ENCODE measurements at regions not wholly inside any gene's neighbourhood (a gene's known extent, or its start where the extent isn't known, plus 50 kb on each side); places are given as distances from the start of the nearest gene placed in this dataset.
"Not testable (repeated sequence)": the region's sequence is repeated elsewhere in the genome, so short reads cannot be mapped to it uniquely, and the experiment has no call there.

- not testable (repeated sequence) for DNase-seq (ENCODE audit: low spot score)
Observed at GRCh38 chr6:71360556-71361335, 72.1 kb downstream of the OGFRL1 start.

GRCh38 chr6:71364889-71365542 lies 76.4 kb downstream of the OGFRL1 start:
- no peak for DNase-seq (ENCODE audit: low spot score)

GRCh38 chr6:71367756-71368155 lies 79.1 kb downstream of the OGFRL1 start:
- no peak for DNase-seq (ENCODE audit: low spot score)

GRCh38 chr6:71368284-71368683 lies 79.7 kb downstream of the OGFRL1 start:
- DNase-seq (ENCODE audit: low spot score): no peak

GRCh38 chr6:71371559-71371958 lies 82.9 kb downstream of the OGFRL1 start:
- no peak for DNase-seq (ENCODE audit: low spot score)

- no peak for DNase-seq (ENCODE audit: low spot score)
Observed at GRCh38 chr6:71373943-71374342, 85.3 kb downstream of the OGFRL1 start.

- DNase-seq (ENCODE audit: low spot score): no peak
Observed at GRCh38 chr6:71375676-71376075, 87.1 kb downstream of the OGFRL1 start.

GRCh38 chr6:71376830-71377229 lies 88.2 kb downstream of the OGFRL1 start:
- DNase-seq (ENCODE audit: low spot score): no peak

- DNase-seq (ENCODE audit: low spot score): no peak
Observed at GRCh38 chr6:71383476-71383875, 94.9 kb downstream of the OGFRL1 start.

- DNase-seq (ENCODE audit: low spot score): no peak
Observed at GRCh38 chr6:71383901-71384489, 95.4 kb downstream of the OGFRL1 start.

- no peak for DNase-seq (ENCODE audit: low spot score)
Observed at GRCh38 chr6:71385111-71385822, 96.7 kb downstream of the OGFRL1 start.

- no peak for DNase-seq (ENCODE audit: low spot score)
Observed at GRCh38 chr6:71386215-71386614, 97.6 kb downstream of the OGFRL1 start.

- DNase-seq (ENCODE audit: low spot score): no peak
Observed at GRCh38 chr6:71387179-71387578, 98.6 kb downstream of the OGFRL1 start.

GRCh38 chr6:71388068-71388744 lies 99.6 kb downstream of the OGFRL1 start:
- no peak for DNase-seq (ENCODE audit: low spot score)

GRCh38 chr6:71388856-71389527 lies 100.4 kb downstream of the OGFRL1 start:
- DNase-seq (ENCODE audit: low spot score): no peak

GRCh38 chr6:71391126-71391525 lies 102.5 kb downstream of the OGFRL1 start:
- DNase-seq (ENCODE audit: low spot score): no peak

- no peak for DNase-seq (ENCODE audit: low spot score)
Observed at GRCh38 chr6:71392276-71392675, 103.7 kb downstream of the OGFRL1 start.

GRCh38 chr6:71393471-71393870 lies 104.9 kb downstream of the OGFRL1 start:
- no peak for DNase-seq (ENCODE audit: low spot score)

GRCh38 chr6:71393981-71394432 lies 105.4 kb downstream of the OGFRL1 start:
- no peak for DNase-seq (ENCODE audit: low spot score)

GRCh38 chr6:71394926-71395325 lies 106.3 kb downstream of the OGFRL1 start:
- no peak for DNase-seq (ENCODE audit: low spot score)

GRCh38 chr6:71395731-71396409 lies 107.3 kb downstream of the OGFRL1 start:
- DNase-seq (ENCODE audit: low spot score): no peak
